Smooth muscle cell (in vitro differentiated cells): ENCODE measurements at regions not wholly inside any gene's neighbourhood (a gene's known extent, or its start where the extent isn't known, plus 50 kb on each side); places are given as distances from the start of the nearest gene placed in this dataset.

Experiments
- DNase-seq: peaks from one replicate; lab custom pipeline; 2025; ENCODE audit not compliant: unreplicated experiment; lab: John Stamatoyannopoulos, UW
- H2AFZ ChIP-seq: fragments of 200-600 bp; sonication (generic); 2 replicates; pipeline ENCODE4 v1.6.0; 2016; ENCODE audit warnings: antibody characterized with exemption, low read depth, mild to moderate bottlenecking
- H3F3A ChIP-seq: fragments of 200-600 bp; sonication (generic); 2 replicates; pipeline ENCODE4 v1.6.0; 2017; ENCODE audit warnings: antibody characterized with exemption, low read depth
- H3K27ac ChIP-seq: fragments of 200-600 bp; sonication (generic); 2 replicates; pipeline ENCODE4 v1.5.1; 2016; ENCODE audit warnings: low read depth, mild to moderate bottlenecking
- H3K27me3 ChIP-seq: fragments of 200-600 bp; sonication (generic); 2 replicates; pipeline ENCODE4 v1.6.1; 2016; ENCODE audit warnings: low read depth, mild to moderate bottlenecking
- H3K36me3 ChIP-seq: fragments of 200-600 bp; sonication (generic); 2 replicates; pipeline ENCODE4 v1.5.1; 2016; ENCODE audit warnings: low read depth
- H3K4me1 ChIP-seq: fragments of 200-600 bp; sonication (generic); 2 replicates; pipeline ENCODE4 v1.5.1; 2016; ENCODE audit warnings: low read depth
- H3K4me2 ChIP-seq: fragments of 200-600 bp; sonication (generic); 2 replicates; pipeline ENCODE4 v1.6.0; 2016; ENCODE audit warnings: mild to moderate bottlenecking
- H3K4me3 ChIP-seq: fragments of 200-600 bp; sonication (generic); 2 replicates; pipeline ENCODE4 v1.5.1; 2016; ENCODE audit warnings: mild to moderate bottlenecking
- H3K79me2 ChIP-seq: fragments of 200-600 bp; sonication (generic); 2 replicates; pipeline ENCODE4 v1.6.0; 2016; ENCODE audit warnings: low read depth, mild to moderate bottlenecking
- H3K9ac ChIP-seq: fragments of 200-600 bp; sonication (generic); 2 replicates; pipeline ENCODE4 v1.6.0; 2016; ENCODE audit warnings: low read depth
- H3K9me3 ChIP-seq: fragments of 200-600 bp; sonication (generic); replicated peaks from 2 replicates; pipeline ENCODE4 v1.5.1; 2016; ENCODE audit warnings: low read depth
- H4K20me1 ChIP-seq: fragments of 200-600 bp; sonication (generic); 2 replicates; pipeline ENCODE4 v1.6.0; 2016; ENCODE audit warnings: low read depth
- CTCF ChIP-seq: fragments of 200-600 bp; sonication (generic); IDR thresholded peaks from 2 replicates; pipeline ENCODE4 v1.5.1; 2017; ENCODE audit warnings: borderline replicate concordance, mild to moderate bottlenecking, antibody characterized with exemption; ENCODE audit not compliant: insufficient read depth, poor library complexity, severe bottlenecking
- WGBS: methylation state at CpG from one replicate; pipeline ENCODE4 v1.1.7; 2016; ENCODE audit warnings: low lambda C conversion rate; 5-methylcytosine and 5-hydroxymethylcytosine counted together

DNA sequence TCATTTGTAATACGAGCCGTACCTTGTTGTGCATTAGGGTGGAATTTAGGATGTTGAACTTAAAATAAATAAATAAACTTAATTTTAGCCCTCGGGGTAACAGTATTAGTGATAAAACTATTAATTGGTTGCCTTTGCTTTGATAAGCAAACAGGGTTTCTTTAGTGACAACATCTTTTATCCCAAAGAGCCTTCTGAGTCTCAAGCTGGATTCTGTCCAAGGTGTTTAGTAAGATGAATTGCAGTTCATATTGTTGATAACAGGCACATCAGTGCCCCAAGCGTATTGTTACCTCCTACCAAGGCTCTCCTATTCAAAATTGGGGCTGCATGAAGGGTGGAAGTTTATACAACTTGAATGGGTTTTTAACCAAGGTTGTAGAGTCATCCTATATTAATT lies 144.4 kb upstream of the CELF2 start:
- 88% methylated on average over 4 of the region's 4 CpGs for WGBS
- no peak overlapping the region for H3K4me3 ChIP-seq
- TF ChIP-seq CTCF: no peak
- peaks cover 12% of the 10 kb centered on the region for H3K27me3 ChIP-seq
- DNase-seq: no peak
- H3F3A ChIP-seq: no peaks in the 10 kb centered on the region
- no peaks in the 10 kb centered on the region for H4K20me1 ChIP-seq
- no peaks in the 10 kb centered on the region for H3K9me3 ChIP-seq
- peak overlapping the region; percentile 18 for H3K4me2 ChIP-seq
- H3K36me3 ChIP-seq: no peaks in the 10 kb centered on the region
- no peak overlapping the region for H2AFZ ChIP-seq
- H3K27ac ChIP-seq: peak overlapping the region; percentile 83
- H3K9ac ChIP-seq: no peak overlapping the region
- peaks cover 4% of the 10 kb centered on the region for H3K4me1 ChIP-seq
- H3K79me2 ChIP-seq: no peaks in the 10 kb centered on the region

GRCh38 chr10:10873915-10874314 lies 143.8 kb upstream of the CELF2 start:
- Histone ChIP-seq H3K4me1 (peaks cover 4% of the 10 kb centered on the region), H3K4me2 (no peak overlapping the region), H3K79me2 (no peaks in the 10 kb centered on the region), H2AFZ (no peak overlapping the region), H3K4me3 (no peak overlapping the region), H4K20me1 (no peaks in the 10 kb centered on the region), H3K36me3 (no peaks in the 10 kb centered on the region), H3K27me3 (peaks cover 12% of the 10 kb centered on the region), H3F3A (no peaks in the 10 kb centered on the region), H3K9me3 (no peaks in the 10 kb centered on the region), H3K9ac (no peak overlapping the region), H3K27ac (no peak overlapping the region)
- TF ChIP-seq CTCF: no peak
- WGBS: 99% methylated on average over 3 of the region's 3 CpGs
- DNase-seq: no peak

- H3F3A ChIP-seq: no peaks in the 10 kb centered on the region
- no peaks in the 10 kb centered on the region for H3K4me1 ChIP-seq
- no peak overlapping the region for H3K4me3 ChIP-seq
- H3K9ac ChIP-seq: no peak overlapping the region
- H4K20me1 ChIP-seq: no peaks in the 10 kb centered on the region
- H3K27me3 ChIP-seq: peaks cover 19% of the 10 kb centered on the region
- WGBS: 95% methylated on average over 6 of the region's 6 CpGs
- TF ChIP-seq CTCF: no peak
- DNase-seq: no peak
- no peak overlapping the region for H3K27ac ChIP-seq
- H3K9me3 ChIP-seq: no peaks in the 10 kb centered on the region
- H3K4me2 ChIP-seq: no peak overlapping the region
- no peaks in the 10 kb centered on the region for H3K79me2 ChIP-seq
- no peak overlapping the region for H2AFZ ChIP-seq
- no peaks in the 10 kb centered on the region for H3K36me3 ChIP-seq
Observed at GRCh38 chr10:10878963-10879362, 138.7 kb upstream of the CELF2 start.

GRCh38 chr10:10881117-10881813 lies 136.4 kb upstream of the CELF2 start:
- H3F3A ChIP-seq: no peaks in the 10 kb centered on the region
- H3K27ac ChIP-seq: no peak overlapping the region
- H4K20me1 ChIP-seq: no peaks in the 10 kb centered on the region
- H3K36me3 ChIP-seq: no peaks in the 10 kb centered on the region
- no peak overlapping the region for H2AFZ ChIP-seq
- H3K9ac ChIP-seq: no peak overlapping the region
- peaks cover 13% of the 10 kb centered on the region for H3K27me3 ChIP-seq
- TF ChIP-seq CTCF: no peak
- H3K79me2 ChIP-seq: no peaks in the 10 kb centered on the region
- 89% methylated on average over 6 of the region's 6 CpGs for WGBS
- no peaks in the 10 kb centered on the region for H3K4me1 ChIP-seq
- H3K4me3 ChIP-seq: no peak overlapping the region
- H3K4me2 ChIP-seq: no peak overlapping the region
- no peak for DNase-seq
- H3K9me3 ChIP-seq: no peaks in the 10 kb centered on the region
